Stimulated activated effector memory CD8-positive, alpha-beta T cell treated with anti-CD3 and anti-CD28 coated beads, Interleukin-12 subunit alpha, Interleukin-12 subunit beta, amount 100 ng/mL, for 72 hours (primary cell): ENCODE measurements at regions not wholly inside any gene's neighbourhood (a gene's known extent, or its start where the extent isn't known, plus 50 kb on each side); places are given as distances from the start of the nearest gene placed in this dataset.

Experiments used
- ATAC-seq: fragments of 150-1000 bp; cut with Tn5 transposase; 2 replicates; pipeline ENCODE4 v1.10.0; 2021
- DNase-seq, 2 donors: peaks; one replicate each; pipeline ENCODE4 v3.0.0; 2021 to 2022; ENCODE audit warnings: low spot score in 2 of 2
- H3K27ac Mint-ChIP-seq: one replicate; pipeline ENCODE4 v1.8.0; 2022; ENCODE audit warnings: mild to moderate bottlenecking, mixed read lengths
- H3K36me3 Mint-ChIP-seq: one replicate; pipeline ENCODE4 v1.8.0; 2022; ENCODE audit warnings: mild to moderate bottlenecking, mixed read lengths
- H3K4me1 Mint-ChIP-seq: one replicate; pipeline ENCODE4 v1.8.0; 2022; ENCODE audit warnings: mixed read lengths
- H3K4me3 Mint-ChIP-seq: one replicate; pipeline ENCODE4 v1.8.0; 2022; ENCODE audit warnings: mild to moderate bottlenecking, mixed read lengths
- H3K9me3 Mint-ChIP-seq: one replicate; pipeline ENCODE4 v1.8.0; 2022; ENCODE audit warnings: mixed read lengths

GRCh38 chr10:47053081-47053798, 142.0 kb downstream of the PTPN20 start:
- H3K4me3 Mint-ChIP-seq: no peak overlapping the region
- H3K27ac Mint-ChIP-seq: no peak overlapping the region
- no peaks in the 10 kb centered on the region for H3K9me3 Mint-ChIP-seq
- ATAC-seq: no peak
- no peaks in the 10 kb centered on the region for H3K36me3 Mint-ChIP-seq
- DNase-seq: no peak
- peaks cover 3% of the 10 kb centered on the region for H3K4me1 Mint-ChIP-seq

- no peaks in the 10 kb centered on the region for H3K4me1 Mint-ChIP-seq
- no peaks in the 10 kb centered on the region for H3K9me3 Mint-ChIP-seq
- DNase-seq: no peak
- H3K36me3 Mint-ChIP-seq: no peaks in the 10 kb centered on the region
- no peak for ATAC-seq
- H3K27ac Mint-ChIP-seq: no peak overlapping the region
- no peak overlapping the region for H3K4me3 Mint-ChIP-seq
Observed at GRCh38 chr10:47054974-47055373, 143.7 kb downstream of the PTPN20 start.

GRCh38 chr10:47055386-47056246, 144.4 kb downstream of the PTPN20 start:
- H3K9me3 Mint-ChIP-seq: no peaks in the 10 kb centered on the region
- DNase-seq: no peak

GRCh38 chr10:47056247-47056510, 145.0 kb downstream of the PTPN20 start:
- Mint-ChIP-seq H3K4me1 (no peaks in the 10 kb centered on the region), H3K4me3 (no peak overlapping the region), H3K9me3 (no peaks in the 10 kb centered on the region), H3K27ac (no peak overlapping the region), H3K36me3 (no peaks in the 10 kb centered on the region)
- ATAC-seq (no peak), DNase-seq (no peak)

More at GRCh38 chr10:47055386-47056246, 144.4 kb downstream of the PTPN20 start:
- no peaks in the 10 kb centered on the region for H3K36me3 Mint-ChIP-seq
- H3K4me1 Mint-ChIP-seq: no peaks in the 10 kb centered on the region
- H3K4me3 Mint-ChIP-seq: no peak overlapping the region
- ATAC-seq: no peak
- no peak overlapping the region for H3K27ac Mint-ChIP-seq

GRCh38 chr10:47057471-47057870, 146.2 kb downstream of the PTPN20 start:
- no peaks in the 10 kb centered on the region for H3K36me3 Mint-ChIP-seq
- H3K4me3 Mint-ChIP-seq: no peak overlapping the region
- ATAC-seq (no peak), DNase-seq (no peak)
- no peak overlapping the region for H3K27ac Mint-ChIP-seq
- no peaks in the 10 kb centered on the region for H3K9me3 Mint-ChIP-seq
- no peaks in the 10 kb centered on the region for H3K4me1 Mint-ChIP-seq

- Mint-ChIP-seq H3K27ac (no peak overlapping the region), H3K9me3 (no peaks in the 10 kb centered on the region), H3K4me3 (no peak overlapping the region), H3K36me3 (no peaks in the 10 kb centered on the region), H3K4me1 (no peaks in the 10 kb centered on the region)
- DNase-seq (no peak), ATAC-seq (no peak)
Observed at GRCh38 chr10:47058032-47058702, 146.9 kb downstream of the PTPN20 start.

GRCh38 chr10:47058961-47059391, 147.7 kb downstream of the PTPN20 start:
- Mint-ChIP-seq H3K4me1 (no peaks in the 10 kb centered on the region), H3K27ac (no peak overlapping the region), H3K36me3 (no peaks in the 10 kb centered on the region), H3K9me3 (no peaks in the 10 kb centered on the region), H3K4me3 (no peak overlapping the region)
- no peak for ATAC-seq
- DNase-seq: no peak

GRCh38 chr10:47059606-47060311, 148.5 kb downstream of the PTPN20 start:
- ATAC-seq: no peak
- no peak overlapping the region for H3K27ac Mint-ChIP-seq

GRCh38 chr10:47060356-47060755, 149.1 kb downstream of the PTPN20 start:
- ATAC-seq: no peak
- no peak for DNase-seq
- H3K36me3 Mint-ChIP-seq: no peaks in the 10 kb centered on the region
- H3K4me1 Mint-ChIP-seq: no peaks in the 10 kb centered on the region
- no peak overlapping the region for H3K27ac Mint-ChIP-seq
- H3K9me3 Mint-ChIP-seq: no peaks in the 10 kb centered on the region
- no peak overlapping the region for H3K4me3 Mint-ChIP-seq

More at GRCh38 chr10:47059606-47060311, 148.5 kb downstream of the PTPN20 start:
- H3K36me3 Mint-ChIP-seq: no peaks in the 10 kb centered on the region
- no peaks in the 10 kb centered on the region for H3K9me3 Mint-ChIP-seq
- no peaks in the 10 kb centered on the region for H3K4me1 Mint-ChIP-seq
- DNase-seq: no peak
- H3K4me3 Mint-ChIP-seq: no peak overlapping the region

- no peak overlapping the region for H3K4me3 Mint-ChIP-seq
- no peaks in the 10 kb centered on the region for H3K9me3 Mint-ChIP-seq
- H3K36me3 Mint-ChIP-seq: no peaks in the 10 kb centered on the region
- ATAC-seq (no peak), DNase-seq (no peak)
- no peak overlapping the region for H3K27ac Mint-ChIP-seq
- H3K4me1 Mint-ChIP-seq: no peaks in the 10 kb centered on the region
Observed at GRCh38 chr10:47060993-47061500, 149.8 kb downstream of the PTPN20 start.

GRCh38 chr10:47061776-47062175, 150.5 kb downstream of the PTPN20 start:
- Mint-ChIP-seq H3K4me1 (no peaks in the 10 kb centered on the region), H3K9me3 (no peaks in the 10 kb centered on the region), H3K4me3 (no peak overlapping the region), H3K36me3 (no peaks in the 10 kb centered on the region), H3K27ac (no peak overlapping the region)
- DNase-seq (no peak), ATAC-seq (no peak)

- no peak overlapping the region for H3K27ac Mint-ChIP-seq
- no peaks in the 10 kb centered on the region for H3K36me3 Mint-ChIP-seq
- no peak for ATAC-seq
- H3K9me3 Mint-ChIP-seq: no peaks in the 10 kb centered on the region
- H3K4me1 Mint-ChIP-seq: no peaks in the 10 kb centered on the region
- DNase-seq: no peak
- no peak overlapping the region for H3K4me3 Mint-ChIP-seq
Observed at GRCh38 chr10:47062441-47063200, 151.4 kb downstream of the PTPN20 start.

GRCh38 chr10:47063858-47064257, 152.6 kb downstream of the PTPN20 start:
- H3K4me3 Mint-ChIP-seq: no peak overlapping the region
- DNase-seq: no peak
- no peaks in the 10 kb centered on the region for H3K36me3 Mint-ChIP-seq
- no peaks in the 10 kb centered on the region for H3K4me1 Mint-ChIP-seq
- H3K27ac Mint-ChIP-seq: no peak overlapping the region
- ATAC-seq: no peak
- no peaks in the 10 kb centered on the region for H3K9me3 Mint-ChIP-seq

- H3K9me3 Mint-ChIP-seq: no peaks in the 10 kb centered on the region
- H3K27ac Mint-ChIP-seq: no peak overlapping the region
- DNase-seq: no peak
- no peaks in the 10 kb centered on the region for H3K36me3 Mint-ChIP-seq
- no peaks in the 10 kb centered on the region for H3K4me1 Mint-ChIP-seq
- no peak for ATAC-seq
- no peak overlapping the region for H3K4me3 Mint-ChIP-seq
Observed at GRCh38 chr10:47065903-47066302, 154.7 kb downstream of the PTPN20 start.
